NCI-H2081 (cell line): ENCODE measurements at regions not wholly inside any gene's neighbourhood (a gene's known extent, or its start where the extent isn't known, plus 50 kb on each side); places are given as distances from the start of the nearest gene placed in this dataset.

ENCODE experiments used
- DNase-seq, 2 experiments: peaks; one replicate each; lab custom pipeline; 2025; lab: John Stamatoyannopoulos, UW

DNA sequence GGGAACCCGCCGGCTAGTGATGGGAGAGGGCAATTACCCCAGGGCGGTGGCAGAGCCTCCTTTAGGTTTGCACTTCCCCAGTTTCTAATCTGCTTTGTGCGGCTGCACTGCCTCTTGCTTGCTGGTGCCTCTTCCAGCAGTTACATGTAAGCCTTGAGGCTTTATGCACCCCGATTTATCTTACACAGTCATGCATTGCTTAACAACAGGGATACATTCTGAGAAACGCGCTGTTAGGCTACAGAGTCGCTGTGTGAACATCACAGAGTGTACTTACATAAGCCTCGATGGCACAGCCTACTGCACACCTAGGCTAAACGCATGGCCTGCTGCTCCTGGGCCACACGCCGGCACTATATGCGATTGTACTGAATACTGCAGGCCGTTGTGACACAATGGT, 155.6 kb upstream of the MKI67 start:
- no peak for DNase-seq

DNA sequence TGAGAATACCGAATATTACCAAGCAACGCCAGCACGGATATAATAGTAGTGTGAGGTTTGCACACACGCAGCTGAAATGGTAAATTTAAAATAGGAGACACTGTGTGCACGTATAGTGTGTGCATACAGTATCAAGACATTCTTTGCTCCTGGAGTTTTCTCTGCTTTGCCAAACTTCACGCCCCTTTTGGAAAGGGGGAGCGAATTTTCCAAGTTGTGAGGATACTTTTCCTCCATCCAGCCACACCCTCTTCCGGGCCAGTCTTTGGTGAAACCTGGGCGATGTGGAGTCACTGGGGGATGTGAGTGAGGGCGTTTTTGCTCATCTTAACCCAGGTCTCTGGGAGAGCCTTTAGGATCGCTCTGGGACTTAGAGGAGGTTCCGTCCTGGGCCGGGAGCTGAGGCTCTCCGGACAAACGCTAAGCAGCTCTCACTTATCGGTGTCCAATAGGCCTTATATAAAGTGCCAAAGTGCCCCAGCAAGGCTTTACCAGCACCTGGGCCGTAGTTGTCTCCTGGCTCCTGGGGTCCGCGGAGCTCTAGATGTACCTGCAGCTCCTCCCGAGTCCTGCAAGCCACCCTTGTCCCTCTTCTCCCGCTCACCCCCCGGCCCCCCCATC, 160.0 kb upstream of the MKI67 start:
- DNase-seq = no peak

DNA sequence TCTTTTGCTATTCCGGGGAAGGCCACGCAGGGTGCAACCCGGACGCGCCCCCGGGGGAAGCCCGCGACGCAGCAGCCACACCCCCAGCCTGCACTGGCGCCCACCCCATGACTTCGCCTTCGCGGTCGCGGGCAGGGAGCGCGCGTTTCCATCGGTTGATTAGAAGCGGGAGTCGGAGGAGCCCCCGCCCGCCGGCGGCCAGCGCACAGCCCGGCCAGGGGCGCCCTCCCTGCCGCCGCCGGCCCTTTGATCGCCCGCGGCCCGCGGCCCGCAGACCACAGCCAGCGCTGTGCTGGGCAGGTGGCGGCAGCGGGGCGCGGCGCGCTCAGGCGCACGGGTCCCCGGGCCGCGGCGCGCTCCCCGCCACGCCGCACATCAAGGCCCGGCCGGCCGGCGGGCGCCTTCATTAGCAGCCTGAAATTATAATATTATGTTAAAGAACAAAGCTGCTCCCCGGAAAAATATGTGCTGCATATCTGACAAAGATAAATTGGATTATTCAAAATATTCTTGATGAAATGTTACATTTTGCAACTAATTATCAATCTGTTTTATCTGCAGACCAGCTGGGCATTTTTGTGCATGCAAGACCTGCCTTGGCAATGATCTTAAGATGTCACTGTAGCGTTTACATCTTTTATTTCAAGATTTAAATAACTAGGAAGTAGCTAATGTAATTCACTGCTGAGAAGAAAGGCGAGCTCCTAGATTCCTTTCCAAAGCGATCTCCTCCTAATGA, 160.7 kb upstream of the MKI67 start:
- no peak for DNase-seq

DNA sequence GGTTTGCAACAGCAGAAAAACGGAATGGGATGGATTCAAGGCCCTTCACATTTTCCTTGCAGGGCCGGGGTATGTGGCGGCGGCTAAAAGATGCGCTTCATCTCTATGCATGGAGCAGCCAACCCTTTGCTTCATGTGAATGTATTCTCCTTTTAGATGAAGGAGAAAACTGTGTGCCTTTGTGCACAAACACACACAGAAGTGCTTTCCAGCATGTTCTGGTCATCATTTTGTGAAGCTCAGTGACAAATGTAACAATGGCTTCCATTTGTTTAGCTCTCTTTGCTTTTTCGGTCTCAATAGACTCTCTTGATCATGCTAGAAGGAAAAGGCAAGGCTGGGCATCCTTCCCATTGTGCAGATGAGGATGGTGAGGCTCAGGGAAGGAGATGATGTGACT, 161.7 kb upstream of the MKI67 start:
- no peak for DNase-seq

DNA sequence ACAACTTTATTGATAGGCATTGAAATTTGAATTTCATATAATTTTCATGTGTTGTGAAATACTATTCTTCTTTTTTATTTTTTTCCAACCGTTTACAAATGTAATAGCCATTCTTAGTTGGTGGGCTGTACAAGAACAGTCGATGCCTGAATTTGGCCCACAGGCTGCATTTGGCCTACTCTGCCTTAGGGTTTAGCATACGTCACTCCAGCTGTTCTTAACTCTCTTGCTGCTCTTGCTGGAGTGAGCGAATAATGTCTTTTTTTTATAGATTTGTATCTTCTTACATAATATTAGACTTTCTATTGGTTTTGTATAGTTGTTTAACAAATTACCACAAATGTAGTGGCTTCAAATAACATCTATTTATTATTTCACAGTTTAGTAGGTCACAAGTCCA, 163.4 kb upstream of the MKI67 start:
- DNase-seq = no peak

DNA sequence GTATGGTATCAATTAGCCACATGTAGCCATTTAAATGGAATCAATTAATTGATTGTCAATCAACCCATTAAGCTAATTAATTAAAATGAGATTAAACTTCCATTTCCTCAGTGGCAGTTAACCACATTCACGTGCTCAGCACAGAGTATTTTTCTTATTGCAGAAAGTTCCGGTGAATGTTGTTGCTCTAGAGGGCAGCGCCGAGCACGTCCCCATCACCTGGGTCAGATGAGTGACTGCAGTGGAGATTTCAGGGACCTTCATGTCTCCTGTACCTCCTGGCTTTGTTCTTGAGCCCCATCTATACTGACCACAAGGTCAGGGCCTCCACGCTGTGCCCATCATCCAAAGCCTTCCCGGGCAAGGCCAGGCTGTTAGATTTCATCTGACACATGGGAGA, 168.8 kb upstream of the MKI67 start:
- no peak for DNase-seq

DNA sequence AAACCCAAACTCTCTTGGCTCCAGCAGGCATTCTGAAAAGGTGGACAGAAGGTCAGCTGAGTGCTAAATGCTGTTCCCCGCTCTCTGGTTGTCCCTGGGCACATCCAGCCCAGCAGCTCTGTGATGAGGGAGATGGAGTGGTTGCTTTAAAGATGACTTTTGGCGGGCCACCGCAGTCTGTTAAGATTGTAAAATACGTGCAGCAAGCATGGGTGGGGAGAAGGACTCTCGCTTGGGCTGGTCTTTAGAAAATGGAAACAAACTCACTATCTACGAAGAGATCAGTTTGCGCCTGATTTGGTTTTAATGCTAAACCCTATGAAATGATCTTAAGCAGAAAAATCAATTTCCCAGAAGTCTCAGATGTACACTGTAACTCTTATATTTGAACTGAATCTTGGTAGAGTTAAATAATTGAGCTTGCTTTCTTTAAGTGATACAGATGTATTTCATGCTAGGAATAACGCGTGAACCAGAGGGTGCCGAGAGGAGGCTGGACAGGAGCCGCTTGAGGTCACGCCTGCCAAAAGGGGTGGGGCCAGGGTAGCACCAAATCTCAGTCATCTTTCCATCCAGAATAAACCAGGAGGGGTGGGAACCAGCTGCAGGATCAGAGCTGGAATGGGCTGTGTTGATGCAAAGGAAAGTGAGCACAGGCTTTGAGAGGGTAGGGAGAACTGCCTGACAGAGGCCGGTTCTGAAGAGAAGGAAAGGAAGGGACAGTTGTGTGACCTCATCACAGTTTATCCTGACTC, 170.2 kb upstream of the MKI67 start:
- no peak for DNase-seq

DNA sequence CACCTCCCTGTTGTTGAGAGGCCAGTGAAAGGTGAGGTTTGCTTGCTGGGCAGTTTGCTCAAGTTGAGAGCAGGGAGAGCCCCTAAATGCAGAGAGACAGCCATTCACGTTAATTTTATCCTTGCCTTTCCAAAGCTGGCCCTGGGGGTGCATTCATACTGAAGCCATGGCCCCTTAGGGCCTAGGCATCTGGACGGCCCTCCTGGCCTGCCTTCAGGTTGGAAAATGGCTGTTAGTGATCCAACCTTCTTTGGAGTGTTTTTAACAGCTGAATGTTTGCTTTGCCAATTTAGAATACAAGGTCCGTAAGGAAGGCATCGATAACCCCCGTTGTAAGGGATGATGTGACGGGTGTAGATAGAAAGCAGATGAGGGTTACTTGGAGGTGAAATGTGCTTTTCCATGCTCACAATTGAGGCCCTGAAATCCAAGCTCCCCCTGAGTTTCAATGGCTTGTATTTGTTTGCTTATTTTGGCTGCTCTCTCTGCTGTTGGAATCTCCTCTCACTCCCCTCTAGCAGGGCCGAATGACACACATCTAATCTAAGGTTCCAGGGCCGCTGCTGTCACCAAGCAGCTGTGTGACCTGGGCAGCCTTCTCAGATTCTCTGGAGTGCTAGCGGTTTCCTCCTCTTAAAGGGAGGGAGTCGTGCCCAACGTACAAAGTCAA, 171.6 kb upstream of the MKI67 start:
- DNase-seq = no peak

DNA sequence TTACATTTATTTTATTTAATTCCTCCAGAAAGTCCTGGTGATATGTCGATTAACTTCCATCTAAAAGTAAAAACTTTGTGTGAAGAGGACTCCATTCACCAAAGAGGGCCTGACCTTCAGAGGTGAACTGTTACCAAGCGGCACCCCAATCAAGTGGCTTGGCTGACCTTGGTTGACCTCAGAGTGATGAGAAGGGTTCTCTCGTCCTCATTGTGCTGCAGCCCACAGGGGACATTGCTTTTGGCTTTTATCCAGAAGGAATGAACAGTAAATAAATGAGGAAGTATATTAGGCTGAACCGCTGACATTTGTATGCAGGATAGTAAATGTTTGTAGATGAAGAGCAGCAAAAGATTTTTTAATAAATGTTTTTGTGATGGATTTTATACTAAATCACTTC, 172.4 kb upstream of the MKI67 start:
- no peak for DNase-seq

DNA sequence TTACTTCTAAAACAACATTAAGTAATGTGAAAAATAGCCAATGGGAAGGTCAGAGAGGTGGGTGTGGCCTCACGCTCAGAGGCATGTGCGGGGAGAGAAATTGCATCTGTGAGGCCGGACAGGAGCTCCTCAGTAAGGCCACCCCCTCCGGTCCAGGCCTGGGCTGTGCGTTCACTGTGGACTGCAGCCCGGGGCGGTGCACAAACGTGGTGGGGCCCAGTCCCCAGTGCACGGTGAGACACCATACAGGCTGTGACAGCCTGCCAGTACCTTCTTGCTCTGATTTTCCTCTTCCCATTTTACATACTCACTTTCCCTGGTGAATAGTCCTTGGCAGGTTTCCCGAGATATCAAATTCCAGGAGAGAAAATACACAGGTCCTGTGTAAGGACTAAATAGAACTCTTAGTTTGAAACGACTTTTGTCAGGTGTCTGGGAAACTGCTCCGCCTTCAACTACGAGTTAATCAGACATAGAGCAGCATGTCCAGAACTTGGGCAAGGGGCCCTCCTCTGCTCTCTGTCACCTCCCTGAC, 174.1 kb upstream of the MKI67 start:
- no peak for DNase-seq

DNA sequence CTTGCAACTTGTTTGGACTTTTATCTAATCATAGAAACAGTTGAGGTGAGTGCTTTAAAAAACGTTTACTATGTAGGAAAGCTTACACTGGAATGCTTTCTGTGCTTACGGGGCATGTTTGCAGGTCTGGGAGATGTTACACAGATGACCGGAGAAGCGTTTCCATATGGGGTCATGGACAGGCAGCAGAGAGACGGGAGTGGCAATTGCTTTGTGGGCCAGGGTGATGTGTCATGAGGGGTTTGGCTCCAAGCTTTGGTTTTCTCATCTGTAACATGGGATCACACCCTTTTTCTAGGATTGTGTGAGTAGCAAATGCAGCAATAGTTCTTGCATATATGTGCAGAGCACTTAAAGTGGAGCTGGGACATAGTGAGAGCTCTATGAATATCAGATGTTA, 174.8 kb upstream of the MKI67 start:
- no peak for DNase-seq

DNA sequence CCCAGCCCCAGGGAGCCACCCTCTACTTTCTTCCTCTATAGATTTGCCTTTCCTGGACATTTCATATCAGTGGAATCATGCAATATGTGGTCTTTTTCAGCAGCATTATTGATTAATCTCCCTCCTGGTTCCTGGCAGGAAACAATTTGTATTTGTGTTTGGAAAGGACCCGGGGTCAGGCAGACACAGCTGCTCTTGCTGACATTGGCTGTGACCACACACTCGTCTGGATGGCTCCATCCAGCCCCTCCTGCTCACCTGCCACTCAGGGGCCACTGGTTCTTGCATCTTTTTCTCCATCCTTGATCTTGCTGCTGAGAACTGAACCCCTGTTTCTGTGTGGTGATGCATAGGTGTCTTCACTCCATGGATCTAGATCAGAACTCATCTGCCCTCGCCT, 176.6 kb upstream of the MKI67 start:
- no peak for DNase-seq

DNA sequence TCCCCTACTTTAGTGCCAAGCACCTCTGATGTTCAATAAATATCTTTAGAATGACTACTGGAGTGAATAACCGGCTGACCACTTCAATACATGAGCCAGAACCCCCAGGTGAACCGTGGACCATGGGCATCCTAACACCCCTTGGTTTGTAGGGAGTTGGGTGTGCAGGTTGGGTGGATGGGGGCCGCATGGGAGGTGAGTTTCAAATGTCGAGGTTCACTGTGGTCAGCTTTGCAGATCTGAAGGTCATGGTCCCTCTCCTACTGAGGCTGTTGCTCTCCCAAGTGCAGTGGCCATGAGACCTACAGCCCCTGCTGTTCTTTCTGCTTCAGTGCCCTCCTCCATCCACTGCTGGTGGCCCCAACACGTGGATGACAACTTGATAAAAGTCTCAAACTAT, 178.0 kb upstream of the MKI67 start:
- no peak for DNase-seq

DNA sequence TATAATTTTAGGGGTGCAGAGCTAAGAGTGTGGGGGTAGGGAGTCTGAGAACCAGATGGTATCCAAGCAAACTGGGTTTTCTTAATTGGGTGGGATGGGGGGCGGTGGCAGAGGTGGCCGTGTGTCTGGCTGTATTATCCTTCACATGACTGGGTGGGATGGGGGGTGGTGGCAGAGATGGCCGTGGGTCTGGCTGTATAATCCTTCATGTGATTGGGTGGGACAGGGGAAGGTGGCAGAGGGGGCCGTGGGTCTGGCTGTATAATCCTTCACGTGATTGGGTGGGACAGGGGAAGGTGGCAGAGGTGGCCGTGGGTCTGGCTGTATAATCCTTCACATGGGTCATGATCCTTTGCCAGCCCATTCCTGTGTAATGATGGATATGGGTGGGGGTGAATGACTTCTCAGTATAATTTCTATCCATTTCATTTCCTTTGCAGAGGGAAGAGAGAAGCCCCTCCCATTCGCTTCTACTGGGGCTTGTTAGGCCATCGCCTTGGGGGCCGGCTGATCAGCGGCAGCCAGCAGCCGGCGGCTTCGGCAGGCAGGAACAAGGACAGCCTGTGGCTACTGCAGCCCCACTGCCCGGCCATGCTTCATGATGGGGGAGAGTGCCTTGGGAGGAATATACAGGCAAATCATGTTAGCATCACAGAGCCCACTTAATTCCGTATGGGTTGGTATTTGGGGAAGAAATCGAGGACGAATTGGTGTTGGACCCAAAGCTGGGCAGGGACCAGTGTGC, 179.6 kb upstream of the MKI67 start:
- no peak for DNase-seq

DNA sequence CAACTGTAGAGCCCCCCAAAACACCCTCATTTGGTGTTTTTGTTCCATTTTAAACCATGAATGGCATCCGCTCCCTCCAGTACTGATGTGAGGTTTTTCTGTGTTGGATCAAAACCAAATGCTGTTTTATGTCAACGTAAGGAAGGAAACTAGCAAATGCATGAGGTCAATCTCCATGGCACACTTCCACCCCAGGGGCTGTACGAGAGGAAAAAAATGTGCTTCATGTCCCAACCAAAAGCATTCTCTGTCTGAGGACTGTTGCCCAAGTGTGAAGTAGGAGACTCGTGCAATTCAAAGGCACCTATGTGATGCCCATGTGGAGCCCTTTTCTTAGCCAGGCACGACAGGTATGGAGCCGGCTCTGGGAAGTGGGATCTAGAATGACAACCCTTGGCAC, 180.3 kb upstream of the MKI67 start:
- no peak for DNase-seq

DNA sequence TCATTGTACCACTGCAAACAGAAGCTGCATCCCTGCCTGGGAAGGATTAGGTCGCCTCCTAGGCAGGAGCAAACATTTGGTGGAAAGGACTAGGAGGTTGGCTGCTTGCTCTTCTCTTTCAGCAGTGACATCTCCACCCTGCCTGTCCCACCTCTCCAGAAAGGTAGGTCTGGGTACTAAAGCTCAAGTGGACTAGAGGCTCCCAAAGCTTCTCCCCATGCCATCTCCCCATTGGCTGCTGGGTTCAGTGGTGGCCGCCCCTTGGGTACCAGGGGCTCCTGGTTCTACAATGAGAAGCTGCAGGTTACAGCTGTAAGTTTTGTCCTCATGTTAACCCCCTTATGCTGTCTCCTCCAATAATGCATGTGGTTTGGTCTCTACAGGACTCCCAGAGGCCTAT, 180.7 kb upstream of the MKI67 start:
- no peak for DNase-seq

DNA sequence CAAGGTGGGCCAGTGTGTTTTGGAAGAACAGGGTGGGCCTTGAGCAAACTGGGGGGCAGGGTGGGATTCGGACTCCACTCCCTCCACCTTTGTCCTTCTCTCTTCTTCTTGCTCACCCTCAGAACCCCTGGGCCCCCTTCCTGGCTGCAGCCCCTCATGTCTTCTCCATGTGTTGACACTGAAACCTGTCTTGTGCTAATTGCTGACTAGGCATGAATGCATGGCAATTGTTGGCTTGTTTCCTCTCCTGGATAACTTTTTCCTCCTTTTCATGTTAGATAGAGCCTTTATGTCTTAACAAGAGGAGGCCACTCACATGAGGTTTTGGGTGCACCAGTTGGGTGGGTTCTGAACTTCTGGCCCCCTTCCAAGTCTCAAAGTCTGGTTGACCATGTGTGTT, 181.6 kb upstream of the MKI67 start:
- no peak for DNase-seq

DNA sequence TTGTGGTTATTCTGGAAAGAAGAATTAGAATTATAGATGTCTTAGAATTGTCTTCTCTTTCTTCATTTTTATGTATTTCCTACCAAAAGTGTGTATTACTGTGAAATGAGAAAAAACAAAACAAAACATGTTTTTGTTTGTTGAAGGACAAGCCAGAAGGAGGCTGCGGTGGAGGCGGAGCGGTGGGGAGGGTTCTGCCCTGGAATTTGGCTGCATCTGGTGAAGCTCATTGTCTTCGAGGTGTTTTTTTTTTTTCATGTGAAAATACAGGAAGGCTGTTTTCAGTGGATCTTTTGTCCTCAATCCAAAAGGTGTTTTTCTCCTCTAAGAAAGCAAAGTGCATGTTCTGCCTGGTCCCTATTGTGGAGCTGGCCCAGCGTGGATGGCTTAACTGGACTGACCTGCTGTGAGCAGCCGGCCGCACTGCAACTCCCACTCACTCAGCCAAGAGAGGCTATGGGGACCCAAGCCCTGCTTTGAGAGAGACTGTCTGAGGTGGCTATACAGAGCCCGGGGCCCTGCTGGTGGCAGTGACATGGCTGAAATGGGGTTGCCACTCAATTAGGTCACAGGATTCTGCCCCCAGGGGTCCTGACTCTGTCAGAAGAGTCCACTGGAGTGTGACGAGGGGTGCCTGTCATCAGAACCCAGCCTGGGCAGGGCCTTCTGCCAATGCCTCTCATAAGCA, 184.9 kb upstream of the MKI67 start:
- DNase-seq = no peak

DNA sequence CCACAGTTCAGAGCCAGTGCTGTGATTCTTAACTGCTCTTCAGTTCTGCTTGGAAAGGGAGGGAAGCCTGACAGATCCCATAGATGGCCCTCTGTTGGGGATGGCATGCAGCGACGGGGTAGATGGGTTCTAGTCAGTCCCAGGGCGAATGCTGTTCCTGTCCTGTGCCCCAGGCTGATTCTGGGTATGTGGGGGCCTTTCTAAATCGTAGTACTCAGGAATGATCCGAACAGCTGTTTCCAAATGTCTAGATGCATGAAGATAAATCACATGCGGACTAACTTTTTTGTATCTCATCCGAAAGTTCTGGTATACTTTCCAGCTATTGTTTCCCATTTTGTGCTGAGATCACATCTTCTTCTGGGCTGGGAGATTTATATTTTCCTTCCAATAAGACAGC, 186.0 kb upstream of the MKI67 start:
- DNase-seq = no peak

DNA sequence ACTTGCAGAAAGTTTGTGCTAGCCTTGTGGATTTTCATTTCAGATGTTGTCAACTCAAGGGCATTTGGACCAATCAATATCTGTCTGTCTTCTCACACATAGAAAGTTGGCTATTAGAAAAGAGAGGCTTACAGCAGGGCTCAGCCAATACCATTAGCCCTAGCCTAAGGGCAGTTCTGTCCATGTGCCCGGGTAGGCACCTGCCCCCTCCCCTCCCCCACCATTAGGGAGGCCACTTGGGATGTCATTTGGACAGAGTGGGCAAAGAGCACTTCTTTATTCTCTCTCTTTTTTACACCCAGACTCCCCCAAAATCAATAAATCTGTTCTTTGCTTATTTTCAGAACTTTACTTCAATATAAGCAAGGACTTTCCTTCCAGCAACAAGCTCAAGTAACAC, 188.5 kb upstream of the MKI67 start:
- DNase-seq = no peak

DNA sequence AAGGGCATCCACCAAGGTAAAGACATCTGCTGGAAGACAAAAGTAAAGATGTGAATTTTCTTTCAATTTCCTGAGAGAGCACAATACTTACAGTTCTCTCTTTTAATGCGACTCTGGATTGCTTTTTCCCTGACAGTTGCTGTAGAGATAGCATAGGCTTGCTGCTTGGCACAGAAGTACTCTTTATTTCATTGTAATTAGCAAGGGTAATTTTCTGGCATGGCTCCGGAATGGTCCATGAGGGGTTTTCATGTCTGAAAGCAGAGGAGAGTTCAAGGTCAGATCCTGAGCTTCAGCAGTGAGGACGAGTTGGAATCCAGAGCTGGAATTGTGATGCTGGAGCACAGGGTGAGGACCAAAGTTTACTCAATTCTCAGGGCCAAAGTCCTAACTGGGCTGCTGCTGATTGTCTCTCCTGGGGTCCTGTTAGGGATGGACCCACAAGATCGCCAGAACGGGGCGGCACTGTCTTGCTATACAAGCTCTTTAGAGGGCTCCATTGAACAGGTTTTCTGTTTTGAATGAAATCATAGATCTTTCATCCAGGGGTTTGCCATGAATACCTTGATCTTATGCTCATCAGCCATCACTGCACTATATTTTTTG, 190.0 kb upstream of the MKI67 start:
- no peak for DNase-seq
